Aorta (tissue), 5 donors: ENCODE measurements at regions not wholly inside any gene's neighbourhood (a gene's known extent, or its start where the extent isn't known, plus 50 kb on each side); places are given as distances from the start of the nearest gene placed in this dataset.

Experiments
- ATAC-seq: fragments of 200-7000 bp; cut with Tn5 transposase; one replicate; pipeline ENCODE4 v1.9.1; 2022; ENCODE audit warnings: moderate library complexity; ENCODE audit not compliant: low FRiP score
- DNase-seq, 2 donors: peaks; one replicate each; pipeline ENCODE4 v3.0.0-alpha.2; 2020
- H3K27ac ChIP-seq, 2 donors: one replicate each; pipeline ENCODE4 v1.5.1; 2013; ENCODE audit warnings: low read length in 2 of 2, mild to moderate bottlenecking in 2 of 2, moderate library complexity in 2 of 2, control low read depth in 1 of 2, inconsistent platforms in 1 of 2, low read depth in 1 of 2
- H3K27me3 ChIP-seq, 2 donors: one replicate each; pipeline ENCODE4 v1.6.1; 2013; ENCODE audit warnings: control low read depth in 1 of 2, low read length in 1 of 2, mild to moderate bottlenecking in 1 of 2, moderate library complexity in 1 of 2; ENCODE audit not compliant: insufficient read depth in 2 of 2, control insufficient read depth in 1 of 2
- H3K36me3 ChIP-seq, 2 donors: one replicate each; pipeline ENCODE4 v1.6.1; 2013; ENCODE audit warnings: control low read depth in 1 of 2, low read length in 1 of 2, mild to moderate bottlenecking in 1 of 2; ENCODE audit not compliant: insufficient read depth in 2 of 2, control insufficient read depth in 1 of 2
- H3K4me1 ChIP-seq, 2 donors: one replicate each; pipeline ENCODE4 v1.6.1; 2013; ENCODE audit warnings: low read length in 2 of 2, control low read depth in 1 of 2, mild to moderate bottlenecking in 1 of 2, moderate library complexity in 1 of 2; ENCODE audit not compliant: insufficient read depth in 2 of 2, control insufficient read depth in 1 of 2
- H3K4me3 ChIP-seq, 2 donors: one replicate each; pipeline ENCODE4 v1.5.1; 2013; ENCODE audit warnings: low read length in 2 of 2, control low read depth in 1 of 2, mild to moderate bottlenecking in 1 of 2
- H3K9me3 ChIP-seq: one replicate; pipeline ENCODE4 v1.6.1; 2013; ENCODE audit warnings: mild to moderate bottlenecking, low read length; ENCODE audit not compliant: control insufficient read depth
- WGBS, 2 donors: extraction: QIAGEN DNeasy Blood & Tissue Kit; methylation state at CpG; one replicate each; pipeline ENCODE4 v1.1.7; 2013; 5-methylcytosine and 5-hydroxymethylcytosine counted together
- intact Hi-C, 2 donors: fragments of 100-400 bp; cut with DNase I; formaldehyde crosslinking; loops; one replicate each; pipeline versions ENCODE4 v1.14.2 to v1.15.0; 2022
- donor health status: healthy with polysubstance abuse.
- donor health status: Bipolar disorder and iron deficiency.
- donor health status: DM: no; HTN: no; CAD: no.
- donor health status: DM: no; HTN: no; CAD: no.
- donor health status: DM: yes; HTN: yes; CAD: no.

- no peaks in the 10 kb centered on the region for H3K36me3 ChIP-seq
- DNase-seq = no peak
- H3K9me3 ChIP-seq = peaks cover 5% of the 10 kb centered on the region
- no peaks in the 10 kb centered on the region for H3K4me1 ChIP-seq
- ATAC-seq = no peak
- intact Hi-C loops = no loop called here
- no peak overlapping the region for H3K4me3 ChIP-seq
- WGBS, 2 donors = 84 to 86% methylated on average over 2 of the region's 2 CpGs
- H3K27ac ChIP-seq = no peak overlapping the region
- no peaks in the 10 kb centered on the region for H3K27me3 ChIP-seq
Measured at GRCh38 chr4:144799486-144799885, 153.5 kb downstream of the HHIP start.

DNA sequence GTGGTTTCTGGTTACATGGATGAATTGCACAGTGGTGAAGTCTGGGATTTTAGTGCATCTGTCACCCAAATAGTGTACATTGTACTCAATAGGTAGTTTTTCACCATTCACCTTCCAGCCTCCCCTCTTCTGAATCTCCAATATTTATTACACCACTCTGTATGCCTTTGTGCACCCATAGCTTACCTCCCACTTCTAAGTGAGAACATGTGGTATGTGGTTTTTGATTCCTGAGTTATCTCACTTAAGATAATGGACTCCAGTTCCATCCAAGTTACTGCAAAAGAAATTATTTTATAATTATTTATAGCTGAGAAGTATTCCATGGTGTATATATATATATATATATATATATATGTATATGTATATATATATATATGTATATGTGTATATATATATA, 155.8 kb downstream of the HHIP start:
- no peak overlapping the region for H3K27ac ChIP-seq
- no peaks in the 10 kb centered on the region for H3K4me1 ChIP-seq
- DNase-seq = no peak
- no peaks in the 10 kb centered on the region for H3K36me3 ChIP-seq
- H3K9me3 ChIP-seq = peaks cover 8% of the 10 kb centered on the region
- H3K27me3 ChIP-seq = no peaks in the 10 kb centered on the region
- ATAC-seq = no peak
- no peak overlapping the region for H3K4me3 ChIP-seq
- intact Hi-C loops = no loop called here

- intact Hi-C loops = no loop called here
- 86 to 88% methylated on average over 3 of the region's 3 CpGs for WGBS, 2 donors
- H3K36me3 ChIP-seq = no peaks in the 10 kb centered on the region
- H3K4me3 ChIP-seq = no peak overlapping the region
- peaks cover 3% of the 10 kb centered on the region for H3K9me3 ChIP-seq
- H3K27me3 ChIP-seq = no peaks in the 10 kb centered on the region
- ATAC-seq (no peak), DNase-seq (no peak)
- no peak overlapping the region for H3K27ac ChIP-seq
- no peaks in the 10 kb centered on the region for H3K4me1 ChIP-seq
Measured at GRCh38 chr4:144808034-144808433, 162.1 kb downstream of the HHIP start.

DNA sequence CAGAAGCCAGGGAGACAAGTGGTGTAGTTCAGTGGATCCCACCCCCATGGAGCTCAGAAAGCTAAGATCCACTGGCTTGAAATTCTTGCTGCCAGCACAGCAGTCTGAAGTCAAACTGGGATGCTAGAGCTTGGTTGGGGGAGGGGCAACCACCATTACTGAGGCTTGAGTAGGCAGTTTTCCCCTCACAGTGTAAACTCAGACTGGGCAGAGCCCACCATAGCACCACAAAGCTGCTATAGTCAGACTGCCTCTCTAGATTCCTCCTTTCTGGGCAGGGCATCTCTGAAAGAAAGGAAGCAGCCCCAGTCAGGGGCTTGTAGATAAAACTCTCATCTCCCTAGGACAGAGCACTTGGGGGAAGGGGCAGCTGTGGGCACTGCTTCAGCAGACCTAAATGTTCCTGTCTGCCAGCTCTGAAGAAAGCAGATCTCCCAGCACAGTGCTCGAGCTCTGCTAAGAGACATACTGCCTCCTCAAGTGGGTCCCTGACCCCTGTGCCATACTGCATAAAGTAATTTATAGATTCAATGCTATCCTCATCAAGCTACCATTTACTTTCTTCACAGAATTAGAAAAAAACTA, 163.2 kb downstream of the HHIP start:
- no peaks in the 10 kb centered on the region for H3K27me3 ChIP-seq
- H3K27ac ChIP-seq = no peak overlapping the region
- no peak overlapping the region for H3K4me3 ChIP-seq
- no peaks in the 10 kb centered on the region for H3K4me1 ChIP-seq
- H3K36me3 ChIP-seq = no peaks in the 10 kb centered on the region
- ATAC-seq = no peak
- intact Hi-C loops = no loop called here
- WGBS, 2 donors = 81 to 94% methylated on average over 1 of the region's 1 CpG
- no peak for DNase-seq
- H3K9me3 ChIP-seq = peaks cover 3% of the 10 kb centered on the region

- Histone ChIP-seq H3K9me3 (no peaks in the 10 kb centered on the region), H3K4me3 (no peak overlapping the region), H3K27me3 (no peaks in the 10 kb centered on the region), H3K4me1 (no peaks in the 10 kb centered on the region), H3K27ac (no peak overlapping the region), H3K36me3 (no peaks in the 10 kb centered on the region)
- ATAC-seq (no peak), DNase-seq (no peak)
- intact Hi-C loops = no loop called here
Measured at GRCh38 chr4:144816668-144817067, 170.7 kb downstream of the HHIP start.

GRCh38 chr4:144817081-144817480, 171.1 kb downstream of the HHIP start:
- H3K36me3 ChIP-seq = no peaks in the 10 kb centered on the region
- H3K4me1 ChIP-seq = no peaks in the 10 kb centered on the region
- no peak overlapping the region for H3K27ac ChIP-seq
- DNase-seq (no peak), ATAC-seq (no peak)
- intact Hi-C loops = no loop called here
- no peak overlapping the region for H3K4me3 ChIP-seq
- no peaks in the 10 kb centered on the region for H3K27me3 ChIP-seq
- H3K9me3 ChIP-seq = no peaks in the 10 kb centered on the region

GRCh38 chr4:144818136-144818535, 172.2 kb downstream of the HHIP start:
- WGBS, 2 donors = 95 to 96% methylated on average over 3 of the region's 3 CpGs
- Histone ChIP-seq H3K4me3 (no peak overlapping the region), H3K4me1 (no peaks in the 10 kb centered on the region), H3K27ac (no peak overlapping the region), H3K27me3 (no peaks in the 10 kb centered on the region), H3K36me3 (no peaks in the 10 kb centered on the region), H3K9me3 (no peaks in the 10 kb centered on the region)
- no peak for DNase-seq
- ATAC-seq = no peak
- intact Hi-C loops = no loop called here

DNA sequence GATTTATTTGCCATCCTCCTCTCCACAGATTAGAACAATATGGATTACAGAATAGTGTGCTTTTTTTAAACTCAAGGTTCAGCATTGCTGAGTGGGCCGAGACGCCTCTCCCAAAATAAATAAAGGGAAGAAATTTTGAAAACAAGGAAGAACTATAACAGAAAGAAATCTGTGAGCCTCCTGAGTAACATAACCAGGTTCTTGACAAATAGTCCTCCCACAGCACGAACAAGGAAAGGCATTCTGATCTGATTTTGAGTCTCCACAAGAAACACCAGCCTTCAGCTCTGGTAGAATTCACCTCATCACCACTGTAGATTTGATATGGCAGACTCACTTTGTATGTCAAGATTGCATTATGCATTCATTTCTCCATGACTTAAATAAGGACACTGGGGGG, 173.6 kb downstream of the HHIP start:
- intact Hi-C loops = no loop called here
- Histone ChIP-seq H3K27me3 (no peaks in the 10 kb centered on the region), H3K4me1 (no peaks in the 10 kb centered on the region), H3K36me3 (no peaks in the 10 kb centered on the region), H3K27ac (no peak overlapping the region), H3K9me3 (no peaks in the 10 kb centered on the region), H3K4me3 (no peak overlapping the region)
- ATAC-seq = no peak
- WGBS, 2 donors = 39 to 56% methylated on average over 3 of the region's 3 CpGs
- DNase-seq = no peak

- no peak overlapping the region for H3K4me3 ChIP-seq
- DNase-seq (no peak), ATAC-seq (no peak)
- no peaks in the 10 kb centered on the region for H3K36me3 ChIP-seq
- intact Hi-C loops = no loop called here
- H3K27me3 ChIP-seq = no peaks in the 10 kb centered on the region
- no peak overlapping the region for H3K27ac ChIP-seq
- WGBS, 2 donors = 62 to 65% methylated on average over 2 of the region's 2 CpGs
- H3K4me1 ChIP-seq = no peaks in the 10 kb centered on the region
- no peaks in the 10 kb centered on the region for H3K9me3 ChIP-seq
Measured at GRCh38 chr4:144820011-144820727, 174.2 kb downstream of the HHIP start.
